ENCODE measurements at regions not wholly inside any gene's neighbourhood (a gene's known extent, or its start where the extent isn't known, plus 50 kb on each side); places are given as distances from the start of the nearest gene placed in this dataset.

DNA sequence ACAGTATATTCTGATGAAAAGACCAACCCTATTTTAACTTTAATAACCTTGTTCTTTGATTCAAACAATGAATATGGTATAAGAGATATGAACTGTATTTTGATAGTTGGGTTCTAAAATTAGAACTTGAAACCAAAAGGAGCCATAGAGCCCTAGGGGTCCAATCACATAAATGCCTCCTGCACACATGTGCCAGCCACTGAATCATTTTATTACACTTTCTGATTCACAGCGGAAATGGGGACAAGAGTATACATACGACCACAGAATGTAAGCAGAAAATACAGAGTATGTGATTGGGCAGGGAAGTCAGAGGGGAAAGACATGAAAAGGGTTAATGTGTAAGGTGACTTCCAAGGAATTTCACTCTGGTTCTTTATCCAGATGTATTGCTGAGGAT is 1000.2 kb downstream of the NR2F1-AS1 start:
- ATAC-seq (no peak), DNase-seq (no peak)
- Histone ChIP-seq H3K36me3 (no peaks in the 10 kb centered on the region), H3K4me1 (no peaks in the 10 kb centered on the region), H3K27me3 (no peaks in the 10 kb centered on the region), H3K9me3 (no peaks in the 10 kb centered on the region), H3K4me3 (no peak overlapping the region), H3K27ac (no peak overlapping the region)
- intact Hi-C loops (cut with DNase I; ENCODE audit: low total_unique reads): no loop called here
- in situ Hi-C loops (cut with MboI; ENCODE audit: low sequenced_read_pairs in 4 of 4): no loop called here
- no peak for TF ChIP-seq POLR2A (IDR thresholded peaks at IDR 0.05)
- TF ChIP-seq, protein P1, sequence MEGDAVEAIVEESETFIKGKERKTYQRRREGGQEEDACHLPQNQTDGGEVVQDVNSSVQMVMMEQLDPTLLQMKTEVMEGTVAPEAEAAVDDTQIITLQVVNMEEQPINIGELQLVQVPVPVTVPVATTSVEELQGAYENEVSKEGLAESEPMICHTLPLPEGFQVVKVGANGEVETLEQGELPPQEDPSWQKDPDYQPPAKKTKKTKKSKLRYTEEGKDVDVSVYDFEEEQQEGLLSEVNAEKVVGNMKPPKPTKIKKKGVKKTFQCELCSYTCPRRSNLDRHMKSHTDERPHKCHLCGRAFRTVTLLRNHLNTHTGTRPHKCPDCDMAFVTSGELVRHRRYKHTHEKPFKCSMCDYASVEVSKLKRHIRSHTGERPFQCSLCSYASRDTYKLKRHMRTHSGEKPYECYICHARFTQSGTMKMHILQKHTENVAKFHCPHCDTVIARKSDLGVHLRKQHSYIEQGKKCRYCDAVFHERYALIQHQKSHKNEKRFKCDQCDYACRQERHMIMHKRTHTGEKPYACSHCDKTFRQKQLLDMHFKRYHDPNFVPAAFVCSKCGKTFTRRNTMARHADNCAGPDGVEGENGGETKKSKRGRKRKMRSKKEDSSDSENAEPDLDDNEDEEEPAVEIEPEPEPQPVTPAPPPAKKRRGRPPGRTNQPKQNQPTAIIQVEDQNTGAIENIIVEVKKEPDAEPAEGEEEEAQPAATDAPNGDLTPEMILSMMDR (IDR thresholded peaks at IDR 0.05 in 4 of 5, conservative IDR thresholded peaks at IDR 0.05 in 1 of 5): no peak

GRCh38 chr5:92574023-92574422 is 1007.0 kb downstream of the NR2F1-AS1 start:
- Histone ChIP-seq H3K27me3 (no peaks in the 10 kb centered on the region), H3K4me1 (no peaks in the 10 kb centered on the region), H3K36me3 (no peaks in the 10 kb centered on the region), H3K9me3 (no peaks in the 10 kb centered on the region), H3K27ac (no peak overlapping the region), H3K4me3 (no peak overlapping the region)
- in situ Hi-C loops (cut with MboI; ENCODE audit: low sequenced_read_pairs in 4 of 4): no loop called here
- intact Hi-C loops (cut with DNase I; ENCODE audit: low total_unique reads): no loop called here
- TF ChIP-seq, protein P1 (IDR thresholded peaks at IDR 0.05 in 4 of 5, conservative IDR thresholded peaks at IDR 0.05 in 1 of 5): no peak
- TF ChIP-seq POLR2A (IDR thresholded peaks at IDR 0.05): no peak
- ATAC-seq (no peak), DNase-seq (no peak)

GRCh38 chr5:92568522-92568921 is 1012.5 kb downstream of the NR2F1-AS1 start:
- ATAC-seq (no peak), DNase-seq (no peak)
- Histone ChIP-seq H3K4me1 (no peaks in the 10 kb centered on the region), H3K27me3 (no peaks in the 10 kb centered on the region), H3K9me3 (no peaks in the 10 kb centered on the region), H3K4me3 (no peak overlapping the region), H3K27ac (no peak overlapping the region), H3K36me3 (no peaks in the 10 kb centered on the region)
- TF ChIP-seq, protein P1 (IDR thresholded peaks at IDR 0.05 in 4 of 5, conservative IDR thresholded peaks at IDR 0.05 in 1 of 5): no peak
- no peak for TF ChIP-seq POLR2A (IDR thresholded peaks at IDR 0.05)
- in situ Hi-C loops (cut with MboI; ENCODE audit: low sequenced_read_pairs in 4 of 4): no loop called here
- intact Hi-C loops (cut with DNase I; ENCODE audit: low total_unique reads): no loop called here

GRCh38 chr5:92567831-92568450 is 1013.1 kb downstream of the NR2F1-AS1 start:
- intact Hi-C loops (cut with DNase I; ENCODE audit: low total_unique reads) (no loop called here), in situ Hi-C loops (cut with MboI; ENCODE audit: low sequenced_read_pairs in 4 of 4) (no loop called here)
- no peak for ATAC-seq

More at GRCh38 chr5:92567831-92568450, 1013.1 kb downstream of the NR2F1-AS1 start:
- H3K4me1 ChIP-seq: no peaks in the 10 kb centered on the region
- H3K27me3 ChIP-seq: no peaks in the 10 kb centered on the region
- DNase-seq: no peak
- no peak overlapping the region for H3K4me3 ChIP-seq
- H3K27ac ChIP-seq: no peak overlapping the region
- H3K36me3 ChIP-seq: no peaks in the 10 kb centered on the region
- no peaks in the 10 kb centered on the region for H3K9me3 ChIP-seq
- TF ChIP-seq, protein P1 (IDR thresholded peaks at IDR 0.05 in 4 of 5, conservative IDR thresholded peaks at IDR 0.05 in 1 of 5): no peak
- no peak for TF ChIP-seq POLR2A (IDR thresholded peaks at IDR 0.05)
